Breast epithelium (tissue), 4 donors: ENCODE measurements at regions not wholly inside any gene's neighbourhood (a gene's known extent, or its start where the extent isn't known, plus 50 kb on each side); places are given as distances from the start of the nearest gene placed in this dataset.

Experiments
- DNase-seq, 2 donors: peaks; one replicate each; pipeline ENCODE4 v3.0.0-alpha.2; 2019; ENCODE audit warnings: low spot score in 2 of 2
- H3K27ac ChIP-seq, 2 donors: fragments of 200-600 bp; sonication (generic) in 1 of 2; one replicate each; pipeline ENCODE4 v1.5.1; 2016 to 2019; ENCODE audit warnings: mild to moderate bottlenecking in 1 of 2
- H3K27me3 ChIP-seq, 2 donors: fragments of 200-600 bp; sonication (generic) in 1 of 2; one replicate each; pipeline versions ENCODE4 v1.5.1 to v1.6.0; 2017 to 2019; ENCODE audit warnings: control low read depth in 1 of 2, mild to moderate bottlenecking in 1 of 2
- H3K36me3 ChIP-seq: fragments of 200-600 bp; one replicate; pipeline ENCODE4 v1.5.1; 2019
- H3K4me1 ChIP-seq, 2 donors: fragments of 200-600 bp; sonication (generic); one replicate each; pipeline ENCODE4 v1.5.1; 2016 to 2019; ENCODE audit warnings: control low read depth in 1 of 2
- H3K4me3 ChIP-seq, 3 donors: fragments of 200-600 bp; sonication (generic); 1 replicate in 2 of 3; 2 replicates in 1 of 3; pipeline ENCODE4 v1.5.1; 2016 to 2019; ENCODE audit warnings: mild to moderate bottlenecking in 3 of 3, moderate library complexity in 2 of 3
- H3K9me3 ChIP-seq, 2 donors: fragments of 200-600 bp; sonication (generic) in 1 of 2; one replicate each; pipeline ENCODE4 v1.5.1; 2016 to 2019; ENCODE audit warnings: control low read depth in 1 of 2
- POLR2A ChIP-seq: fragments of 450-650 bp; IDR thresholded peaks from one replicate; pipeline ENCODE4 v1.6.1; 2016; ENCODE audit warnings: antibody characterized with exemption, mild to moderate bottlenecking, moderate library complexity
- POLR2AphosphoS5 ChIP-seq, 3 donors: sonication (generic); formaldehyde crosslinking; IDR thresholded peaks; one replicate each; pipeline ENCODE4 v1.6.1; 2017; ENCODE audit warnings: antibody characterized with exemption in 3 of 3
- intact Hi-C: fragments of 100-400 bp; cut with DNase I; formaldehyde crosslinking; loops from one replicate; pipeline ENCODE4 v1.15.1; 2023; ENCODE audit warnings: low total_unique reads
- TF ChIP-seq, protein P1 (sequence below), 3 donors: fragments of 450-650 bp; IDR thresholded peaks; one replicate each; pipeline ENCODE4 v1.5.1; 2016 to 2017; ENCODE audit warnings: antibody characterized with exemption in 3 of 3, mild to moderate bottlenecking in 3 of 3, moderate library complexity in 3 of 3

DNA sequence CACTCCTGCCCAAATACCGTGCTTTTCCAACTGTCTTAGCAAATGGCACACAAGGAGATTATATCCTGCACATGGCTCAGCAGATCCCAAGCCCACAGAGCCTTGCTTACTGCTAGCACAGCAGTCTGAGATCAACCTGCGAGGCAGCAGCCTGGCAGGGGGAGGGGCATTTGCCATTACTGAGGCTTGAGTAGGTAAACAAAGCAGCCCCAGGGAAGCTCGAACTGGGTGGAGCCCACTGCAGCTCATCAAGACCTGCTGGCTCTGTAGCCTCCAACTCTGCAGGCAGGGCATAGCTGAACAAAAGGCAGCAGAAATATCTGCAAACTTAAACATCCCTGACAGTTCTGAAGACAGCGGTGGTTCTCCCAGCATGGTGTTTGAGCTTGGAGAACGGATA is 70.1 kb upstream of the PTBP2 start:
- Histone ChIP-seq H3K4me3 (no peak overlapping the region), H3K36me3 (no peaks in the 10 kb centered on the region), H3K4me1 (no peaks in the 10 kb centered on the region), H3K27me3 (no peaks in the 10 kb centered on the region), H3K9me3 (no peaks in the 10 kb centered on the region), H3K27ac (no peak overlapping the region)
- no peak for DNase-seq
- TF ChIP-seq, protein P1, sequence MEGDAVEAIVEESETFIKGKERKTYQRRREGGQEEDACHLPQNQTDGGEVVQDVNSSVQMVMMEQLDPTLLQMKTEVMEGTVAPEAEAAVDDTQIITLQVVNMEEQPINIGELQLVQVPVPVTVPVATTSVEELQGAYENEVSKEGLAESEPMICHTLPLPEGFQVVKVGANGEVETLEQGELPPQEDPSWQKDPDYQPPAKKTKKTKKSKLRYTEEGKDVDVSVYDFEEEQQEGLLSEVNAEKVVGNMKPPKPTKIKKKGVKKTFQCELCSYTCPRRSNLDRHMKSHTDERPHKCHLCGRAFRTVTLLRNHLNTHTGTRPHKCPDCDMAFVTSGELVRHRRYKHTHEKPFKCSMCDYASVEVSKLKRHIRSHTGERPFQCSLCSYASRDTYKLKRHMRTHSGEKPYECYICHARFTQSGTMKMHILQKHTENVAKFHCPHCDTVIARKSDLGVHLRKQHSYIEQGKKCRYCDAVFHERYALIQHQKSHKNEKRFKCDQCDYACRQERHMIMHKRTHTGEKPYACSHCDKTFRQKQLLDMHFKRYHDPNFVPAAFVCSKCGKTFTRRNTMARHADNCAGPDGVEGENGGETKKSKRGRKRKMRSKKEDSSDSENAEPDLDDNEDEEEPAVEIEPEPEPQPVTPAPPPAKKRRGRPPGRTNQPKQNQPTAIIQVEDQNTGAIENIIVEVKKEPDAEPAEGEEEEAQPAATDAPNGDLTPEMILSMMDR (IDR thresholded peaks at IDR 0.05), result no peak
- TF ChIP-seq POLR2A (no peak), POLR2AphosphoS5 (IDR thresholded peaks at IDR 0.05) (no peak)
- intact Hi-C loops, result no loop called here

DNA sequence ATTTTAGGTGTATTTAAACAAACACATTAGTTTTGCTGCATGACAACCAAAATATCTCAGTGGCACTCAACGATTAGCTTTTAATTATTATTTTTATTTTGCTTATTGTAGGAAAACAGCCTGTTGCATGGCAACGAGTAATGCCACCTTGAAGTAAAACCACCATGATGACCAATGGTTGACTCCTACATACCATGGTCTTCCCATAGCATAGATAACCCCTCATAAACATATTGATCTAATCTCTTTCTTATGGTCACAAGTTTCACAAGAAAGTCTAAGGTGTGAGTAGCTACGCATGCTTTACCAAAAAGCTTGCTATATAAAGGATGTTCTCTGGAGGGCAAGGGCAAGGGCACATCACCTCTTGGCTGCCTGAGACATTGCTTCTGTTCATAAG is 61.5 kb upstream of the PTBP2 start:
- DNase-seq, result no peak
- no peaks in the 10 kb centered on the region for H3K27me3 ChIP-seq
- intact Hi-C loops, result no loop called here
- no peak overlapping the region for H3K4me3 ChIP-seq
- no peak for TF ChIP-seq POLR2AphosphoS5 (IDR thresholded peaks at IDR 0.05)
- TF ChIP-seq, protein P1 (IDR thresholded peaks at IDR 0.05), result no peak
- no peak for TF ChIP-seq POLR2A
- no peaks in the 10 kb centered on the region for H3K36me3 ChIP-seq
- no peak overlapping the region for H3K27ac ChIP-seq
- H3K4me1 ChIP-seq, result no peaks in the 10 kb centered on the region
- peaks cover 0 to 17% of the 10 kb centered on the region in 2 donors for H3K9me3 ChIP-seq

DNA sequence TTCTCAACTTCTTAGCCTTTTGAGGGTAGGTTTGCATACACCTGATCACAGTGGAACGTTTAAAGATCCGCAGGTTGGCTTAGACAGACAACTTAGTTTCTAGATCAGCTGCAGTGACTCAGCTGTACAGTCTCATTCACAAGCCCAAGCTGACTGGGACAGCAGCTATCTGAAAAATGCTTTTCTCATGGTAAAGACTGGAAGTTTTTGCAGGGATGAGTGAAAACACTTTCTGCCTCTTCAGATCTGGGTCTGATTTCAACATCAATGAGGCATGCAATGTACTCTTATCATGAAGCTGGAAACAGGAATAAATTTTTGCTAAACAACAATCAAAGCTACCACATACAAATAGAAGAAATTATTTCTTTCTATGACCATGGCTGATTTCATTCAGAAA is 61.1 kb upstream of the PTBP2 start:
- no peak for DNase-seq
- TF ChIP-seq POLR2AphosphoS5 (IDR thresholded peaks at IDR 0.05), result no peak
- no peak for TF ChIP-seq POLR2A
- TF ChIP-seq, protein P1 (IDR thresholded peaks at IDR 0.05), result no peak
- H3K27ac ChIP-seq, result no peak overlapping the region
- no peaks in the 10 kb centered on the region for H3K4me1 ChIP-seq
- H3K27me3 ChIP-seq, result no peaks in the 10 kb centered on the region
- peaks cover 0 to 17% of the 10 kb centered on the region in 2 donors for H3K9me3 ChIP-seq
- H3K4me3 ChIP-seq, result no peak overlapping the region
- intact Hi-C loops, result no loop called here
- no peaks in the 10 kb centered on the region for H3K36me3 ChIP-seq
